Hepatocyte (in vitro differentiated cells): ENCODE measurements at regions not wholly inside any gene's neighbourhood (a gene's known extent, or its start where the extent isn't known, plus 50 kb on each side); places are given as distances from the start of the nearest gene placed in this dataset.
A peak's percentile ranks its signal among the peaks of the same experiment; 100 is the strongest.

Source experiments
- DNase-seq: peaks from one replicate; pipeline ENCODE4 v3.0.0-alpha.2; 2016; ENCODE audit warnings: low spot score
- H2AFZ ChIP-seq: fragments of 200-600 bp; sonication (generic); 2 replicates; pipeline ENCODE4 v1.6.0; 2016; ENCODE audit warnings: antibody characterized with exemption, mild to moderate bottlenecking
- H3K27ac ChIP-seq: fragments of 200-600 bp; sonication (generic); 2 replicates; pipeline ENCODE4 v1.5.1; 2016; ENCODE audit warnings: mild to moderate bottlenecking
- H3K27me3 ChIP-seq: fragments of 200-600 bp; sonication (generic); 2 replicates; pipeline ENCODE4 v1.6.1; 2016
- H3K36me3 ChIP-seq: fragments of 200-600 bp; sonication (generic); replicated peaks from 2 replicates; pipeline ENCODE4 v1.5.1; 2016; ENCODE audit warnings: low read depth; ENCODE audit not compliant: insufficient read depth
- H3K4me1 ChIP-seq: fragments of 200-600 bp; sonication (generic); 2 replicates; pipeline ENCODE4 v1.5.1; 2016; ENCODE audit warnings: mild to moderate bottlenecking, moderate library complexity; ENCODE audit not compliant: insufficient read depth
- H3K4me2 ChIP-seq: fragments of 200-600 bp; sonication (generic); 2 replicates; pipeline ENCODE4 v1.6.0; 2016
- H3K4me3 ChIP-seq: fragments of 200-600 bp; sonication (generic); 2 replicates; pipeline ENCODE4 v1.5.1; 2016; ENCODE audit warnings: mild to moderate bottlenecking
- H3K79me2 ChIP-seq: fragments of 200-600 bp; sonication (generic); 2 replicates; pipeline ENCODE4 v1.6.0; 2017; ENCODE audit warnings: mild to moderate bottlenecking
- H3K9me2 ChIP-seq: fragments of 200-600 bp; sonication (generic); replicated peaks from 2 replicates; pipeline ENCODE4 v1.6.0; 2017; ENCODE audit warnings: mild to moderate bottlenecking; ENCODE audit not compliant: insufficient read depth
- H3K9me3 ChIP-seq: fragments of 200-600 bp; sonication (generic); 2 replicates; pipeline ENCODE4 v1.5.1; 2016; ENCODE audit warnings: low read depth, mild to moderate bottlenecking
- H4K20me1 ChIP-seq: fragments of 200-600 bp; sonication (generic); 2 replicates; pipeline ENCODE4 v1.6.0; 2016; ENCODE audit warnings: mild to moderate bottlenecking; ENCODE audit not compliant: insufficient read depth, poor library complexity, severe bottlenecking
- CTCF ChIP-seq: fragments of 200-600 bp; sonication (generic); IDR thresholded peaks from 2 replicates; pipeline ENCODE4 v1.5.1; 2016; ENCODE audit warnings: antibody characterized with exemption, mild to moderate bottlenecking; ENCODE audit not compliant: poor library complexity
- EZH2 ChIP-seq: fragments of 200-600 bp; sonication (generic); IDR thresholded peaks from 2 replicates; pipeline ENCODE4 v1.6.1; 2016; ENCODE audit warnings: antibody characterized with exemption, mild to moderate bottlenecking, borderline replicate concordance
- EZH2phosphoT487 ChIP-seq: fragments of 200-600 bp; sonication (generic); IDR thresholded peaks from one replicate; pipeline ENCODE4 v1.6.1; 2018; ENCODE audit warnings: antibody characterized with exemption, mild to moderate bottlenecking, low read depth, moderate library complexity; ENCODE audit not compliant: unreplicated experiment, severe bottlenecking
- WGBS: methylation state at CpG from one replicate; pipeline ENCODE4 v1.1.6; 2016; ENCODE audit warnings: low lambda C conversion rate; ENCODE audit errors: missing lambda C conversion rate; 5-methylcytosine and 5-hydroxymethylcytosine counted together

GRCh38 chr13:76643596-76643995, 242.6 kb downstream of the KCTD12 start:
- Histone ChIP-seq H3K27ac (no peak overlapping the region), H3K79me2 (no peaks in the 10 kb centered on the region), H3K36me3 (no peaks in the 10 kb centered on the region), H3K4me1 (peaks cover 4% of the 10 kb centered on the region), H3K9me2 (no peaks in the 10 kb centered on the region), H3K27me3 (no peaks in the 10 kb centered on the region), H3K4me2 (no peak overlapping the region), H3K9me3 (no peaks in the 10 kb centered on the region), H2AFZ (no peak overlapping the region), H4K20me1 (no peaks in the 10 kb centered on the region), H3K4me3 (no peak overlapping the region)
- 92% methylated on average over 4 of the region's 4 CpGs for WGBS
- no peak for TF ChIP-seq EZH2phosphoT487
- no peak for TF ChIP-seq CTCF
- no peak for TF ChIP-seq EZH2
- DNase-seq, result no peak

GRCh38 chr13:76641056-76641455, 245.1 kb downstream of the KCTD12 start:
- Histone ChIP-seq H3K79me2 (no peaks in the 10 kb centered on the region), H3K4me3 (no peak overlapping the region), H2AFZ (no peak overlapping the region), H3K27ac (peak overlapping the region; percentile 66), H3K4me2 (no peak overlapping the region), H3K9me2 (no peaks in the 10 kb centered on the region), H3K27me3 (no peaks in the 10 kb centered on the region), H3K9me3 (no peaks in the 10 kb centered on the region), H3K4me1 (peaks cover 14% of the 10 kb centered on the region), H3K36me3 (no peaks in the 10 kb centered on the region), H4K20me1 (no peaks in the 10 kb centered on the region)
- WGBS, result 38% methylated on average over 1 of the region's 1 CpG
- DNase-seq, result no peak
- TF ChIP-seq EZH2 (no peak), CTCF (no peak), EZH2phosphoT487 (no peak)

GRCh38 chr13:76638882-76639281, 247.3 kb downstream of the KCTD12 start:
- no peak for TF ChIP-seq EZH2
- TF ChIP-seq EZH2phosphoT487, result no peak
- TF ChIP-seq CTCF, result no peak
- no peaks in the 10 kb centered on the region for H3K27me3 ChIP-seq
- no peaks in the 10 kb centered on the region for H3K9me2 ChIP-seq
- no peak for DNase-seq
- no peak overlapping the region for H3K4me2 ChIP-seq
- H3K27ac ChIP-seq, result peak overlapping the region; percentile 63
- 80% methylated on average over 3 of the region's 3 CpGs for WGBS
- H4K20me1 ChIP-seq, result no peaks in the 10 kb centered on the region
- no peak overlapping the region for H3K4me3 ChIP-seq
- peaks cover 16% of the 10 kb centered on the region for H3K4me1 ChIP-seq
- no peaks in the 10 kb centered on the region for H3K9me3 ChIP-seq
- H3K36me3 ChIP-seq, result no peaks in the 10 kb centered on the region
- H2AFZ ChIP-seq, result no peak overlapping the region
- no peaks in the 10 kb centered on the region for H3K79me2 ChIP-seq

- Histone ChIP-seq H3K27ac (peak overlapping the region; percentile 63), H3K36me3 (no peaks in the 10 kb centered on the region), H4K20me1 (no peaks in the 10 kb centered on the region), H3K4me3 (no peak overlapping the region), H3K79me2 (no peaks in the 10 kb centered on the region), H3K9me2 (no peaks in the 10 kb centered on the region), H2AFZ (no peak overlapping the region), H3K4me1 (peaks cover 16% of the 10 kb centered on the region), H3K4me2 (no peak overlapping the region), H3K9me3 (no peaks in the 10 kb centered on the region), H3K27me3 (no peaks in the 10 kb centered on the region)
- 86% methylated on average over 3 of the region's 3 CpGs for WGBS
- TF ChIP-seq CTCF (no peak), EZH2phosphoT487 (no peak), EZH2 (no peak)
- DNase-seq, result no peak
Measured at GRCh38 chr13:76638181-76638580, 248.0 kb downstream of the KCTD12 start.
